NB4 (cell line): ENCODE measurements at regions not wholly inside any gene's neighbourhood (a gene's known extent, or its start where the extent isn't known, plus 50 kb on each side); places are given as distances from the start of the nearest gene placed in this dataset.

ENCODE experiments used
- DNase-seq: peaks from one replicate; pipeline ENCODE4 v3.0.0; 2010; ENCODE audit warnings: low read depth
- H3K4me3 ChIP-seq: one replicate; pipeline ENCODE4 v1.5.1; 2011; ENCODE audit warnings: mild to moderate bottlenecking, low read depth, low read length, moderate library complexity
- MYC ChIP-seq: IDR thresholded peaks from 2 replicates; pipeline ENCODE4 v1.6.1; 2011; ENCODE audit warnings: low read depth, low read length
- POLR2A ChIP-seq: IDR thresholded peaks from 2 replicates; pipeline ENCODE4 v1.6.1; 2011; ENCODE audit warnings: mild to moderate bottlenecking; ENCODE audit not compliant: insufficient read length; ENCODE audit errors: extremely low read depth
- TF ChIP-seq, protein P1 (sequence below): IDR thresholded peaks from 2 replicates; pipeline ENCODE4 v1.6.1; 2011; ENCODE audit warnings: low read depth, low read length
- TF ChIP-seq, protein P2 (sequence below): IDR thresholded peaks from one replicate; pipeline ENCODE4 v1.5.1; 2012; ENCODE audit warnings: low read depth, low read length

DNA sequence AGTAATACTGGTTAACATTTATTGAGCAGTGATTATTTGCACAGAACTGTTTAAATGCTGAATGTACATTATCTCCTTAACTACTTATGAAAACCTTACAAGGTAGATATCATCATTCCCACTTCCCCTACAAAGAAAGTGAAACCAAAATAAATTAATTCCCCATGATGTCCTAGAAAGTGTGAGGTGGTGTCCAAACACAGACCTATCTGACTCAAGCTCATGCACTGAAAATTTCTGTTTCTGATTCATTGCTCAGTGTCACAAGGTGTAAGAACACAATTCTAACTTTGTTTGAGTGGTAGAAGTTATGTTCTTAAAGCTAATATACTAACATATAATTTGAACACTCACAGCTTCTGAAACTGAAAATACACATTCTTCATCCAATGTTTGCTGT lies 178.7 kb downstream of the MRPL39 start:
- no peak for DNase-seq
- H3K4me3 ChIP-seq = no peak overlapping the region
- TF ChIP-seq POLR2A (no peak), MYC (no peak)
- TF ChIP-seq, protein P1, sequence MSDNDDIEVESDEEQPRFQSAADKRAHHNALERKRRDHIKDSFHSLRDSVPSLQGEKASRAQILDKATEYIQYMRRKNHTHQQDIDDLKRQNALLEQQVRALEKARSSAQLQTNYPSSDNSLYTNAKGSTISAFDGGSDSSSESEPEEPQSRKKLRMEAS = no peak
- TF ChIP-seq, protein P2, sequence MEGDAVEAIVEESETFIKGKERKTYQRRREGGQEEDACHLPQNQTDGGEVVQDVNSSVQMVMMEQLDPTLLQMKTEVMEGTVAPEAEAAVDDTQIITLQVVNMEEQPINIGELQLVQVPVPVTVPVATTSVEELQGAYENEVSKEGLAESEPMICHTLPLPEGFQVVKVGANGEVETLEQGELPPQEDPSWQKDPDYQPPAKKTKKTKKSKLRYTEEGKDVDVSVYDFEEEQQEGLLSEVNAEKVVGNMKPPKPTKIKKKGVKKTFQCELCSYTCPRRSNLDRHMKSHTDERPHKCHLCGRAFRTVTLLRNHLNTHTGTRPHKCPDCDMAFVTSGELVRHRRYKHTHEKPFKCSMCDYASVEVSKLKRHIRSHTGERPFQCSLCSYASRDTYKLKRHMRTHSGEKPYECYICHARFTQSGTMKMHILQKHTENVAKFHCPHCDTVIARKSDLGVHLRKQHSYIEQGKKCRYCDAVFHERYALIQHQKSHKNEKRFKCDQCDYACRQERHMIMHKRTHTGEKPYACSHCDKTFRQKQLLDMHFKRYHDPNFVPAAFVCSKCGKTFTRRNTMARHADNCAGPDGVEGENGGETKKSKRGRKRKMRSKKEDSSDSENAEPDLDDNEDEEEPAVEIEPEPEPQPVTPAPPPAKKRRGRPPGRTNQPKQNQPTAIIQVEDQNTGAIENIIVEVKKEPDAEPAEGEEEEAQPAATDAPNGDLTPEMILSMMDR = no peak

DNA sequence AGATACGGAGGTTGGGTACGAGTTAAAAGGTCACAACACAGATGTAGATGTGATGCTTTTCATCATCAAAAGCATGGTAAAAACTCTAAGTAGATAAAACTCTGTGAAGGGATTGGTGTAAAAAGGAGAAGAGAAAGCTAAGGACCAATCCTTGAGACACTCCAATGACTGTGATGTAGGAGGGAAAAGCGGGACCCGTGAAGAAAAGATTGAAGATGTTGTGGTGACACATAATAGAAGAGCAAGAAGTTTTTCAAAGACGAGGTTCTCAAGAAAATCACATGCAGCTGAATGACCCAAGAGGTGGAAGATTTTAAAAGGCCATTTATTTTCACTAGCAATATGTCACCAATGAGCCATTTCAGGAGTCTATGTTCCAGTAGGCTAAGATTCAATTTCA lies 179.5 kb downstream of the MRPL39 start:
- TF ChIP-seq, protein P1 = no peak
- no peak for TF ChIP-seq MYC
- TF ChIP-seq POLR2A = no peak
- TF ChIP-seq, protein P2 = no peak
- no peak overlapping the region for H3K4me3 ChIP-seq

DNA sequence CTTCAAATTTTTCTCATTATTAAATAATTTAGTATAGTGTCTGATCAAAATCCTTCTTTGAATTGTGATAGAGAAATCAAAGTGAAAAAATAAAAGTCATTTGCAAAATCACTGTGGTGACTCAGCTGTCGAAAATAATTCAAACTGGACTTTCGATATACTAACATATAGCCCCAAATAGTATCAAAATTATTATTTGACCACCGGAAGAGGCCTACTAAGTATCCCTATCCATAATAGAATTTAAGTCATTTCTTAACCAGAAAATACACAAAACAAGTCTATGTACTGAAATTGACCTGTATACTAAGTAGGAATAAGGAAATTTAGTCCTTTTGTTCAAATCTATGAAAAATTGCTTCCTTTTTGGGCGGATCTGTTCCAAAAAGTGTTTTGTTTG lies 180.7 kb downstream of the MRPL39 start:
- no peak for DNase-seq
- no peak overlapping the region for H3K4me3 ChIP-seq
- TF ChIP-seq POLR2A (no peak), MYC (no peak)
- TF ChIP-seq, protein P2 = no peak
- TF ChIP-seq, protein P1 = no peak

More for the DNA sequence above, 179.5 kb downstream of the MRPL39 start:
- DNase-seq = no peak

DNA sequence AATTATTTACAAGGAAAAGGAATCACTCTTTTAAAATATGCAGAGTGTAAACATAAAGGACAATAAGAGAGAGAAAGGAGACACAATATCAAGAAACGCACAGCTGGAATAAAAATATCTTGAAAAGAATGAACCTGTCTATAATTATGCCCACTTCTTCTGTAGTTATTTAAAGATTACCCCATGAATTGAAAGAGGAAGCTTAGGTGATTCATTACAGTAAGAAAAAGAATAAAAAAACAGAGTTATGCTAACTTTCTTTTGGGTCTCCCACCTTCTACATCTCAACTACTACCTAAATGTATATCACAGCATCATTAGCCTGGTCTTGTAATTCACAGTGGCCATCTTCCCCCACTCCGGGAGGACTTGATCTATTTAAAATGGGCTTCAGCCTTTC lies 182.1 kb downstream of the MRPL39 start:
- DNase-seq = no peak
- no peak overlapping the region for H3K4me3 ChIP-seq
- TF ChIP-seq POLR2A (no peak), MYC (no peak)
- TF ChIP-seq, protein P1 = no peak
- TF ChIP-seq, protein P2 = no peak

DNA sequence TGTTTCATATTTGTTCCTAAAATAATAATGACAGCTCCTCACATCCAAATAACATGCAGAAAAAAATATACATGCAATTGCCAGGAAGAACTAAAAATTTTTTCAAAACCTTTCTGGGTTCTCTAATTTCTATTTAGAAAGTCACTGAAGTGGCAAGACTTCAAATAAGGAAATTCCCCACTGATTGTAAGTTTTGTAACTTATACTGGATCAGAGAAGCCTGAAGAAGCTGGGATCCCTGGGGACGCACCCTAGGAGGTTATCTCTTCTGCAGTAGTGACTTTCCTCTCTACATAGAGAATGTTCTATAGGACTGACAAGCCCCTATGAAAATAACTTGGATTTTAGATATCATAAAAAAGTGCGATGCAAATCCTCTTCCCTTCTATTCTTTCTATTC lies 182.6 kb downstream of the MRPL39 start:
- no peak overlapping the region for H3K4me3 ChIP-seq
- TF ChIP-seq MYC (no peak), POLR2A (no peak)
- TF ChIP-seq, protein P2 = no peak
- TF ChIP-seq, protein P1 = no peak
- DNase-seq = no peak

DNA sequence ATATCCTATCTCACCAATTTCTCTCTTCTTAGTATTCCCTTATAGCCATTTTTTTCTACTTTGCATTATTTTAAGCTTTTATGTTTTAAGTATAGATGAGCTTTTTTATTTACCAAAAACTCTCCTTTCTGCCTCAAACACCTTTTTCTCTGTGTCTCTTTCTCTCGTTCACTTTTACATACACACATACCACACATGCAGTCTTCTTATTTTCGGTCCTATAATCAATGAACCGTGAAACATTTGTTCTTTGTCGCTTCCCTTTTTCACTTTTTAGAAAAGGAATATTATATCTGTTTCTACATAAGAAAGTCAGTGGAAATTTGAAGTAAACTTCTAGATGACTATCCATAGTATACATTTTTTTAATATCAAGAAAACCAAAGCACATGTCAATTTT lies 183.2 kb downstream of the MRPL39 start:
- no peak for TF ChIP-seq POLR2A
- no peak for TF ChIP-seq MYC
- TF ChIP-seq, protein P2 = no peak
- TF ChIP-seq, protein P1 = no peak
- DNase-seq = no peak
- H3K4me3 ChIP-seq = no peak overlapping the region
